HG03378 (cell line): ENCODE measurements at regions not wholly inside any gene's neighbourhood (a gene's known extent, or its start where the extent isn't known, plus 50 kb on each side); places are given as distances from the start of the nearest gene placed in this dataset.
"Not testable (repeated sequence)": the region's sequence is repeated elsewhere in the genome, so short reads cannot be mapped to it uniquely, and the experiment has no call there.

Source experiments
- ATAC-seq: cut with Tn5 transposase; IDR thresholded peaks from one replicate; pipeline ENCODE4 v1.9.1; 2021; ENCODE audit warnings: mild to moderate bottlenecking, moderate library complexity; ENCODE audit not compliant: unreplicated experiment

DNA sequence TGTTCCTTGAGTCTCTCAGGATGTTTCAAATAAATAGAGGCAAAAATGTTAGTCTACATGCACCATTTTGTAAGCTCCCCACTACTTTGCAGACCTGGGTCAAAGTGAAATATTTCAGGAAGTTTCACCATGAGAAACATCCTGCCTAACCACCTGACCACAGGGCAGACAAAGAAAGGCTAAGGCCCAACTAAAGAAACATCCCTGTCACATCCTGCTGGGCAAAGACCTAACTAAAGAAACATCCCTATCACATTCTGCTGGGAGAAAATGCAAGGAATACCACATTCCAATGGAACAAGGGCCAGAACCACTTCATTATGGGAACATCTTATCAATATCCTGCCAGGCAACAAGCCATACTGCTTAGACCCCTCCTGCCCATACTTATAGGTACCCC lies 1303.4 kb downstream of the TECRL start:
- ATAC-seq = no peak

DNA sequence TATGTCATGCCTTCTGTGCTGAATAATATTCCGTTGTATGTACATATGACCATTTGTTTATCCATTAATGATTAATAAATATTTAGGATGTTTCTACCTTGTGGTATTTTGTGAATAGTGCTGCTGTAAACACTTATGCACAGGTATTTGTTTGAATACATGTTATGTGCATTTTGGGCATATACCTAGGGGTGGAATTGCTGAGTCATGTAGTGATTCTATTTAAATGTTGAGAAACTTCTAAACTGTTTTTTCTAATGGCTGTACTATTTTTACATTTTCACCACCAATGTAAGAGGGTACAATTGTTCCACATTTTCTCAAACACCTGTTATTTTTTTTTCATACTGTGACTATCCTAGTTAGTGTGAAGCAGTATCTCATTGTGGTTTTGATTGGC lies 1318.6 kb downstream of the TECRL start:
- no peak for ATAC-seq

DNA sequence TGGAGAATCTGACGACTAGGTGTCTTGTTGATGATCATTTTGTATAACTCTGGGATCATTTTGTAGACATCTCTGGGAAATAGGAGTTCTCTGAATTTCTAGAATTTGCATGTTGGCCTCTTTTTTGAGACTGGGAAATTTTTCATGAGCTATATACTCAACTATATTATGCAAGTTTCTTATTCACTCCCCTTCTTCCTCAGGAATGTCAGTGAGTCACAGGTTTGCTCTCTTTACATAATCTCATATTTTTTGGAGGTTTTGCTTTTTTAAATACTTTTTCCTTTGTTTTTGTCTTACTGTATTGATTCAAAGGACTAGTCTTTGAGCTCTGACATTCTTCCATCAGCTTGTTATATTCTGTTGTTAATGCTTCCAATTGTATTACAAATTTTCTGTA lies 1324.2 kb downstream of the TECRL start:
- no peak for ATAC-seq

DNA sequence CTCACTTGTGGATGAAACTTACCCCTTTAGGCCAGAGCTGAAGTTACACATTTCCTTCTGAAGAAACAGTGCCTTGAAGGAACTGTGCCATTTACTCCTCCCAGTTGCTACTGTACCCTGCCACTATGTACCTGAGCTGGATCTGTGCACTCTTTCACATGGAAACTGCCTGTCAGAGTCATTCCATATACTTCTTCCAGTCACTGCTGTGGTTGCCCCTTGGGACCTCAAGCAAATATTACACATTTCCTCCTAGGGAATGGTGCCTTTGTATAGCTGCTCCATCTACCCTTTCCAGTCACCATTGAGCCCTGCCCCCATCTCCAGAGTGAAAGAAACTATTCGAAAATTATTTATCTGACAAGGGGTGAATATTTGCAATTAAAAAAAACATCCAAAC lies 1328.3 kb downstream of the TECRL start:
- no peak for ATAC-seq

DNA sequence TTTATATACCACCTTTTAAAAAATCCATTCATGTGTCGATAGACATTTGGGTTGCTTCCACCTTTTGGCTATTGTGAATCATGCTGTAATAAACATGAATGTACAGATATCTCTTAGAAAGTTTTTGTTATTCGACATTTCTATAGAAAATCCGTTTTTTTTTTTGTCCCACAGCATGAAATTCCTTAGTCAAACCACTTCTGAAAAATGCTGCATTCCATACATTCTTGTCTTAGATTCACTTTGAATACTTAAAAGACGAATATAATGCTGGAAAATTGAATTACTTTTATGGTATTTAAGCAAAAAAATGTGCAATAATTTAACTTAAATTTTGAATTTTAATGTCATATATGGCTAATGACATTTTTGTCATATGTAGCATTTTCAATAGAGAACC lies 1345.5 kb downstream of the TECRL start:
- ATAC-seq = no peak

DNA sequence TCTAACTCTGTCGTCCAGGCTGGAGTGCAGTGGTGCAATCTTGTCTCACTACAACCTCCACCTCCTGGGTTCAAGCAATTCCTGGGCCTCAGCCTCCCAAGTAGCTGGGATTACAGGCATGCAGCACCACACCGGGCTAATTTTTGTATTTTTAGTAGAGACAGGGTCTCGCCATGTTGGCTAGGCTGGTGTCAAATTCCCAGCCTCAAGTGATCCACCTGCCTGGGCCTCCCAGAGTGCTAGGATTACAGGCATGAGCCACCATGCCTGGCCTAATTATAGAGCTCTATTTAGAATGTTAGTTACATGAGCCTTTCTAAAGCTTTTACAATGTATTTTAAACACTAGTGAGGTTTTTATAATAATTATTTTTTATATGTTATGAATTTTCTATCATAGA lies 1346.4 kb downstream of the TECRL start:
- not testable (repeated sequence) for ATAC-seq

DNA sequence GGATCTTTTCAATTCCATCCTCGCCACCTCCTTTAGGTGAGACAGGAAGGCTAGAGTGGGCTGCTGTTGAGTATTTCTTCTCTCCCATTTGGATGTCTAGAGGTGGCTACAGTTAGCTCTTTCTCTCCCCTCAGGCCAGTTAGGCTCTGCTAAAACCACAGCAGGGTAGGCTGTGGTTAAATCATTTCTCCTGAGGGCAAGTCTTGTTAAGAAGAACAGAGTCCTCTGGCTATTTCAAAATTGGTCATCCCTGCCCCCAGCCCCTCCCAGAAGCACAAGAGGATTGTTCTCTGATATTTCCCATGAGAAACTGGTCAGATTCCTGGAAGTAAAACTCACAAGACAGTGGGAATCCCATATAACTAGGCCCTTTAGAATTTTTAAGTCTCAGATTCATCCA lies 1359.5 kb downstream of the TECRL start:
- ATAC-seq = no peak

DNA sequence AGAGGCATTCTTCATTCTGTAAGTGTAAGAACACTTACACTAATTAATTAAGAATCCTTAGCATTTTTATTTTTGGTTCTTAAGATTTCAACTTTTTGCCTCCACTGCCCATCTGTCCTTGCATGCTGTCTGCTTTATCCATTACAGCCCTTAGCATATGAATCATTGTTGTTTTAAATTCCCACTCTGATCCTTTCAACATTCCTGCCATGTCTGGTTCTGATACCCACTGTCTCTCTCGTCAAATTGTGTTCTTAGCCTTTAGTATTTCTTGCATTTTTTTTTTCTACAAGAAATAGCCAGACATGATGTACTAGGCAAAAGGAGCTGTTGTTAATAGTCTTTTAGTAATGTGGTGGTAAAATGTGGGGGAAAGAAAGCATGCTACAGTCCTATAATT lies 1360.0 kb downstream of the TECRL start:
- ATAC-seq = no peak

DNA sequence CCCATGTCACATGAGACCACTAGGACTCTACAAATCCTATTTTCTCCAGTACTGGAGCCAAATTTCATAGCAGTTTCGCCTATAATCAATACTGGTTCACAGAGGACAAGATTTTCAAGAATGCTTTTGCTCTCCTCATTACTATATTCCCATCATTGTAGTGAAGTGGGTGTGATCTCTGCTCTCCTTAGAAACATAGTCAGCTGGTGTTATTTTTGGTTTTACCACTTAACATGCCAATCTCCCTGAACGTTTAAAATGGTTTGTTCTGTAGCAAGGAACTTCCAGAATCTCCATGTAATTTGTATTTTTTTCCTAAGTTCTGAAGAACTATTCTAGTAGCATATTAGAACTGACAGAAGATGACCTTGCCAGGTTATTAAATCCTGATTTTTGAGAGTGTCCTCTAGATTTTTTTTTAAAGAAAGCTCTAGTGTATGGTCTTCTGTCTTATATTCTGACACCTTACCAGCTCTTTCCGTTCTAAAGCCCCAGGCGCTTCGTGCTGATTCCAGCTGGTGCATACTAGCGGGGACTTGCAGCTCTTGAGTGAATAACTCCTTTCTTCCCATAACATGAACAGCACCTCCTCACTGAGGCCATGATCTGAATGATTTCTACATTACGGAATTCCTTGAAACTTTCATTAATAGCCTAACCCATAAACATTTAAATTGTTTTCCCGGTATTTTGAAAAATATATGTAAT lies 1372.9 kb downstream of the TECRL start:
- ATAC-seq = no peak

DNA sequence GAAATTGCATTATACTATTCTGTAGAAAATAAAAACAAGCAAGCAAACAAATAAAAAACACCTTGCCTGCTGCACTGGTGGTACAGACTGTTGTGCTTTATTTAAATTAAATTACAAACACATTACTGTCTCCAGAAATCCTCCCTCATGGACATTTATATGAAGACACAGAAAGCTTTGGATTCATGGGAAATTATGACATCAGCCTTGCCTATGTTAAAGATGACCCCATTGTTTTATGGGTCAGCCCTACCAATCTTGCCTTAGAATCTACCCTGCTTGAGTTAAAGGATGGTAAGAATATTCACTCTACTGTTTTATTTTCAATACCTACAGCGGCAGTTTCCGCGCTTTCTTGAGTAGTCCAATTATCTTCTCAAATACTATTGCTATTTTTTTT lies 1379.9 kb downstream of the TECRL start:
- no peak for ATAC-seq

DNA sequence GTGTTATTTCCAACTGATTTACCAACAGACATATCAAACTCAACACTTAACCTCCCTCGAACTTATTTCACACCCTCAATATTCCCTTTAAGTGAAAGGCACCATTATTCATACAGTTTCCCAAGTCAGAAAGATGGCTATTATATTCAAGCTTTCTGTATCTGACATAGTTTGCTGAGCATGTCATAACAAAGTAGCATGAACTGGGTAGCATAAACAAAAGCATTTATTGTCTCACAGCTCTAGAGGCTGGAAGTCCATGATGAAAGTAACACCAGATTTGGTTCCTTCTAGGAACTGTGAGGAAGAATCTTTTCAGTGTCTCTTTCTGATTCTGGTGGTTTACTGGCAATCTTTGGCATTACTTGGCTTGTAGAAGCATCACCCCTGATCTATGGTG lies 1388.6 kb downstream of the TECRL start:
- no peak for ATAC-seq

DNA sequence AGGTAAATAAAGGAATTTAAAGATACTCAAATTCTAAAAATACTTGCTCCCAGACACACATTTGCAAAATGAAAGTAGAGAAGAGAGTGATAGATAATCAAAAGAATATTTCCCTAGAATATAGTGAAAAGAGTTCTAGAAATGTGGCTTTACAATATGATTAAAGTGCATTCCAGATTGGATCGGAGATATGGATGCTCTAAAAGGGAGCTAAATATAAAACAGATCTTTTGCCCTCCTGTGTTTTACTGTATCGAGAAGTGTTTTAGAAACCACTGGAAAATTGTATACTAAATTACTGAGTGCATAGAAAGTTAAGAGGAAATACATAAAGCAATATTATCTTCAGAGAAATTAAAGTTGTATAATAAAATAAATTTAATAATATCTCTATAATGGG lies 1392.0 kb downstream of the TECRL start:
- no peak for ATAC-seq

DNA sequence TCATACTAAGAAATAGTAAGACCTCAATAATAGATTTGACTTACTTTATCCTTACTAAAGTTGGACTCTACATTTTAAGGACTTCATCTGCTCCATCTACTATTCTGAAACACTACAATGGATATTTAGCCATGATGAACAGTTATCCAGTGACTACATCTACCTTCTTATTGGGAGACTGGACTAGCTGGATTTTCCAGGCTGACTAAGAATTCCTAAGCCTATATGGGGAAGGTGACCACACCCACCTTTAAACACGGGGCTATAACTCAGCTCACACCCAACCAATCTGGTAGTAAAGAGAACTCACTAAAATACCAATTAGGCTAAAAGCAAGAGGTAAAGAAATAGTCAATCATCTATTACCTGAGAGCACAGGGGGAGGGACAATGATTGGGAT lies 1438.4 kb downstream of the TECRL start:
- no peak for ATAC-seq

DNA sequence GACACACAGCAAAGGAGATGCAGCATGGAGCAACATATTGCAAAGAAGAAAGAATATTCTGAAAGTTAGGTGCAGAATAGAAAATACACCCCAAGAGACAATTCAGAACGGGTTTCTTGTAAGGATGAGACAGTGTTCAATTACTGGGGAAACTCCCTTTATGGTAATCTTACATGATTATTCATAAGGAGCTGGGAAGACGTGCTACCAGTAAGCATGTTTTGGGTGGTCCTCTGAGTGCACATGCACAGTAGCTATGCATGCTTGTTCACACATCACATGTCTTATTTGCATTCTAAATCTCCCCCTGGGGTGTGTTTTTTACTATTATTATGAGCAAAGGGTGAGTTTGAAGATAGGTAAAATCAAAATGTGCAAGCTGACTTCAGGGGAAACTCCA lies 1448.8 kb downstream of the TECRL start:
- ATAC-seq = no peak

DNA sequence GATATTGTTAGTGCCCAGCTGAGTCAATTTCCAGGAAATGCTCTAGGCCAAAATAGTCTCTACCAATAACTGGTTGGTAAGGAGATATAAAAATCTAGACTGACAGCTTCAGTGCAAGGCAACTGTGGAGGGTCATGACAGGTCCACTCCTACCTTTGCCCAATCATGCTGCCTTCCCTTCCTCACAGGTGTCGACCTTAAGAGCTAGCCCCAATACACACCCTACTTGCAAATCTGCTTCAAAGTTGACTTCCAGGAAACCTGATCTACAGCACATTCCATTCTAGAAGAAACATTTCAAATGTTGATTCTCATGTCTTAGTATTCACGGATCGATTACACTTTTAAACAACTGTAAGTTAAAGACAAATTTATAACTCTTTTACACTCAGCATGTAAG lies 1455.5 kb downstream of the TECRL start:
- no peak for ATAC-seq

DNA sequence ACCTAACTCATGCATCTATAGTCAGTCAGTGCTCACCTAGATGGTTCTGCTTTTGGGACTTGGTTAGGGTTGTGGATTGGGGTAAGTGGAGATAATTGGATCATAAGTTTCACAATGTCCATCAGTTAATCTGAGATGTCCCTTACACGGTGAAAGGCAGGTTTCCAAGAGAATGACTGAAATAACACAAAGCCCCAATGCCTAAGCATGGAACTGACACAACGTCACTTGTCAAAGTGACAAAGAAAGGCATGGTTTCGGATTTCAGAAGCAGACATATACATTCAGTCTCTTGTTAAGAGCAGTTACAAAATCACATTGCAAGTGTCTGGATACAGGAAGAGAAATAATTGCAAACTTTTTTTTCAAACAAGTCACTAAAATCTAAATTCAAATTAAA lies 1456.9 kb downstream of the TECRL start:
- no peak for ATAC-seq

DNA sequence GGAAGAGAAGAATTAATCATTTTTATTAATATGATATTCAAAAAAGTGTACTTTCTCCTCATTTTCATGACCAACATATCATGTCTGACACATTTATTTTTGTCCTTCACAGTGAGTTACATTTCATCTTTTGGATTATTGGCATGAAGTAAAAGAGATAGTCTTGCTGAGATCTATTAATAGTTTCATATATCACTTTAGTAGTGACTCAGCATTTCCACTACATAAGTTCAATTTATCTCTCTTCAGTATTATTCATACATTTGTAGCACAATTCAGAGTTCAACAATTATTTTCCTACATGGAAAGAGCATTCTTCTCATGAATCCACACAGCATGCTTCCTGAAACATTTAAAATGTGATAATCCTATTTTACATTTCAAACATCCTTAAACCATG lies 1461.1 kb downstream of the TECRL start:
- no peak for ATAC-seq

DNA sequence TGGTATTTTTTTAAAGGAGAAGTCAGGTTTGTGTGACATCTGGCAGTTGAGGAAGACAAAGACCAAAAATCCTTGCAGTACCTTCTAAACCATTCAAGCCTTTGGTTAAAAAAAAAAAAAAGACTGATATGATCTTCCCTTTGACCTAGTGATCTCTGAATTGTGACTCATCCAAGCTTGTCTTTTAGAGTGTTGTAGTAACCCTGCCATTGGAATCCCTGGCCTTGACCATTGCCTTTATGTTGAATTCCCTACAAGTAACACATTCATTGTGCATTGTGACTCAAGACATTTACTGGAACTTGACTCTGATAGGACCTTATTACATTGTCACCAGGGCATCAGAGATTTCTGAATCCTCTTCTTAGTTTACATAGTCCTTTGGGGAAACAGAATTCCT lies 1469.0 kb downstream of the TECRL start:
- no peak for ATAC-seq

DNA sequence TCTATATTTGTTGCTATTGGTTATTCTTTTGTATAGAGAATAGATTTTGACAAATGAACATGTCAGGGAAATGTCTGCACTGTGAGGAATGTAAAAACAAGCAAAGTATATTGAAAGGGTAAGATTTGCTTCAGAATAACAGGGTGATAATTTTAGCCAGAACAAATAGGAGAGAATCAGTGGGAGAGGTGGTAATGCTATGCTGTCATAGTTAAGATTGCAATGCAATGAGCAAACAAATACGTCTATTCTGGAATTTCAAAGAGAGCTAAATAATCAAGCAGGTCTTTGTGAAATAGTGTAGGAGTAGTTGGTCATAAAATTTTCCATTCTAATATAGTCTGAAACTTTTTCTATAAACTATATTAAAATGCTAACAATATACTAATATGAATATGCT lies 1478.4 kb downstream of the TECRL start:
- ATAC-seq = no peak

DNA sequence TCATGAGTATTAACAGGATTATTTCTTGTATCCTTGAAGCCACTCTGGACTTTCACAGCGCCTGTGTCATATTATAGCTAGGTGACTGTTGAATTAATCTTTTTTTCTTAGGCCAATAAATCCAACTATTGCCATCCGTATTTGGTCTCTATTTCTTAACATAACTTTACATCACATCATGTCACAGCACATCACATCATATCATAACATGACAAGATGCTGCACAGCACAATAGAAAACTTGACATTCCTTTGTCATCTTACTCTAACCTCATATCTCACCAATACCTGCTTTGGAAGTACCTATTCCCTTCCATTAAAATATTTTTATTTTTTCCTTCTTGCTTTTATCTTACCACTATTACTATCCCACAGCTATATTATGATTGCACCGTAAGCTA lies 1480.8 kb downstream of the TECRL start:
- ATAC-seq = no peak

DNA sequence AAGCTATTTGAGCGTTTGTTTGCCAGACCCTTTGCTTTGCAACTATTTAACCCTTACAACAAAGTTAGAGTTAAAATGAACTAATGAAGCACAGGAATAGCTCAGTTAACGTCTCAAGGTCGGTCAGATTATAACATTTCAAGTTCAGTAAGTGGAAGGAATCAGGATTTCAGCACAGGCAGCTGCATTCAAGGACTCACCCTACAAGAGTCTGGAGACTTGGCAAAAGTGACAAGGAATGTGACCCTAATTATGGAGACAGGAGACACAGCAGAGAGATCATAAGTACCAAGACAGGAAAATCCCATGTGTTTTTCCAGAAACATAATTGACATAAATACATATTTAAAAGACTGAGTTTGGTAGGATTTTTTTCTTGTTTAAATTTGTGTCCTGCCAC lies 1481.7 kb downstream of the TECRL start:
- no peak for ATAC-seq

DNA sequence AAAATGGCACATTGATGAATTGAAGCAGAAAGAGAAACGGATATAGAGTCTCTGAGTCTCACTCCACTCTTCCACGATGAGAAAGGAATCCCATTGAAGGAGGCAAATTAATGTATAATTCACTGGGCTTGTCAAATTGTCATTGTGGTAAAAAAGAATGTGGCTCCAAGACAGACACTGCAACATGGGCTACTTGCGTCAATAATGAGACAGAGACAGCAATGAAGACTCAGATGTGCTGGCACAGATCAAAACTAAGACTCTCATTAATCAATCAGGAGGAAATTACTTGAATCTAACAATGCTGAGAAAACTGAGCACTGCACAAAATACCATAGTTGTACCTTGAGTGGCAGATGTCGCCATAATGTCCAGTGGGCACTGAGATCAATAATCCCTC lies 1485.5 kb downstream of the TECRL start:
- ATAC-seq = no peak

DNA sequence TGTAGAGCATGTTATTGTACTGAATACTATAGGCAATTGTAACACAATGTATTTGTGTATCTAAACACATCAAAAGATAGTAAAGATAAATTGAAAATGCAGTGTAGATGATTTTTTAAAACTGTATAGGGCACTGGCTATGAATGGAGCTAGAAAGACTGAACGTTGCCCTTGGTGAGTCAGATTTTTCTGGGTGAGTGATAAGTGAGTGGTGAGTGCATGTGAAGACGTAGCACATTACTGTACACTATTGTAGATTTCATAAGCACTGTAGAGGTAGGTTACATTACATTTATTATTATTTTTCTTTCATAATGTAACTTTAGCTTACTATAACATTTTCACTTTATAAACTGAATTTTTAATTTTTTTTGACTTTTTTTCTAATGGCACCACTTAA lies 1491.6 kb downstream of the TECRL start:
- ATAC-seq = no peak

DNA sequence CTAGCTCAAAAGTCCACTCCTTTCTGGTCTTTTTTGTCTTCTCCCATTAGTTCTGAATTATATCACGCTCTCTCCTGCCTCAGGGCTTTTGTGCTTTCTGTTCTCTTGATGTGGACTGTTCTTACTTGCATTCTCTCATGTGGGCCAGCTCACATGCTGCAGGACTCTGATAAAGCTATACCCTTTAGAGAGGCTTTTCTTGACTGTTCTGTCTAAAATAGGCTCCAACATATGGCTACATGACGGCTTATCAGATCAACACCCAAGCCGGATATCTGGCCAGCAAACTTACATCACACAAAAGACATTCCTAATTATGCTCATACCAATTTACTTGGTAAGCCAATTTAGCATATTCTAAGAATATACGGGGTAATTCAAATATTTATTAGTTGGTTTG lies 1494.5 kb downstream of the TECRL start:
- no peak for ATAC-seq
